HepG2 (cell line): ENCODE measurements at regions not wholly inside any gene's neighbourhood (a gene's known extent, or its start where the extent isn't known, plus 50 kb on each side); places are given as distances from the start of the nearest gene placed in this dataset.

Experiments used
- ATAC-seq: fragments of 200-7000 bp; cut with Tn5 transposase; 3 replicates; pipeline ENCODE4 v1.9.1; 2020; ENCODE audit warnings: mild to moderate bottlenecking, moderate library complexity
- BruUV-seq: library from RNA; stranded (reverse); fragments of 400-500 nt; replicated peaks from 2 replicates; lab custom pipeline; 2021; lab: Mats Ljungman, UMichigan
- CTCF ChIA-PET: fragments of 300-600 bp; formaldehyde crosslinking; extraction: SDS; loops from one replicate; lab custom pipeline; 2021; ENCODE audit warnings: low total read pairs, inconsistent platforms, low intra/inter-chr PET ratio; lab: Yijun Ruan, JAX
- POLR2A ChIA-PET: fragments of 350-600 bp; sonication (Branson Sonifier 250); formaldehyde crosslinking; loops from one replicate; lab custom pipeline; 2020; ENCODE audit warnings: antibody characterized with exemption, inconsistent platforms; lab: Yijun Ruan, JAX
- DNase-seq: peaks from one replicate; pipeline ENCODE4 v3.0.0-alpha.2; 2015; ENCODE audit warnings: low spot score
- FAIRE-seq: peaks from 3 replicates; lab custom pipeline; 2011; peaks lifted over from hg19 to GRCh38; lab: Jason Lieb, UNC
- H2AFZ ChIP-seq: one replicate; pipeline ENCODE4 v1.6.1; 2011; ENCODE audit warnings: low read length, inconsistent platforms
- H3K27ac ChIP-seq: fragments of 300-600 bp; 3 replicates; pipeline ENCODE4 v1.8.0; 2011; ENCODE audit warnings: mixed run types, mild to moderate bottlenecking, mixed read lengths, low read length, inconsistent platforms; ENCODE audit not compliant: insufficient read depth; ENCODE audit errors: extremely low read length
- H3K27me3 ChIP-seq, 2 experiments: fragments of 200-600 bp in 1 of 2; 2 replicates in 1 of 2; 3 replicates in 1 of 2; pipeline versions ENCODE4 v1.6.0 to v1.8.0; 2011; ENCODE audit warnings: low read length in 2 of 2, mild to moderate bottlenecking in 2 of 2, moderate library complexity in 2 of 2, inconsistent platforms in 1 of 2; ENCODE audit not compliant: insufficient read depth in 2 of 2, control insufficient read depth in 1 of 2
- H3K36me3 ChIP-seq, 2 experiments: fragments of 200-600 bp in 1 of 2; replicated peaks in 1 of 2; 2 replicates in 1 of 2; 3 replicates in 1 of 2; pipeline versions ENCODE4 v1.5.1 to v1.8.0; 2011; ENCODE audit warnings: low read length in 2 of 2, inconsistent platforms in 1 of 2; ENCODE audit not compliant: insufficient read depth in 2 of 2, control insufficient read depth in 1 of 2
- H3K4me1 ChIP-seq: 2 replicates; pipeline ENCODE4 v1.5.1; 2012; ENCODE audit warnings: low read length, inconsistent platforms; ENCODE audit not compliant: insufficient read depth
- H3K4me2 ChIP-seq: 2 replicates; pipeline ENCODE4 v1.6.0; 2011; ENCODE audit warnings: low read depth, low read length, inconsistent platforms
- H3K4me3 ChIP-seq, 3 experiments: fragments of 200-600 bp in 1 of 3; sonication (generic), shearing (Covaris generic) in 1 of 3; replicated peaks in 1 of 3; 2 replicates each; pipeline ENCODE4 v1.5.1; 2011 to 2016; ENCODE audit warnings: low read length in 3 of 3, inconsistent platforms in 2 of 3, low read depth in 2 of 3, mild to moderate bottlenecking in 2 of 3, control low read depth in 1 of 3, mixed read lengths in 1 of 3; ENCODE audit not compliant: insufficient read depth in 1 of 3
- H3K79me2 ChIP-seq: one replicate; pipeline ENCODE4 v1.6.1; 2011; ENCODE audit warnings: low read length, inconsistent platforms; ENCODE audit not compliant: insufficient read depth
- H3K9ac ChIP-seq: 2 replicates; pipeline ENCODE4 v1.6.0; 2011; ENCODE audit warnings: mild to moderate bottlenecking, low read depth, low read length, inconsistent platforms; ENCODE audit not compliant: insufficient read depth
- H3K9me3 ChIP-seq: 2 replicates; pipeline ENCODE4 v1.5.1; 2012; ENCODE audit warnings: mild to moderate bottlenecking, low read length
- H4K20me1 ChIP-seq: 2 replicates; pipeline ENCODE4 v1.6.0; 2011; ENCODE audit warnings: inconsistent platforms, mild to moderate bottlenecking, low read length, moderate library complexity; ENCODE audit not compliant: insufficient read depth
- CAMTA2 ChIP-seq: sonication (generic); formaldehyde crosslinking; IDR thresholded peaks from 2 replicates; pipeline ENCODE4 v1.4.0; 2020; ENCODE audit warnings: mild to moderate bottlenecking, missing genetic modification reagents, borderline replicate concordance
- ELF1 ChIP-seq: sonication (generic); formaldehyde crosslinking; IDR thresholded peaks from 2 replicates; pipeline ENCODE4 v1.4.0; 2020; ENCODE audit warnings: missing genetic modification reagents
- HOXA3 ChIP-seq: sonication (generic); formaldehyde crosslinking; IDR thresholded peaks from 2 replicates; pipeline ENCODE4 v1.5.0; 2020; ENCODE audit warnings: missing genetic modification reagents
- RBM22 ChIP-seq: fragments of 200-400 bp; formaldehyde crosslinking; optimal IDR thresholded peaks from 2 replicates; pipeline ENCODE3; 2017; ENCODE audit warnings: mild to moderate bottlenecking, low read length, moderate library complexity
- TMF1 ChIP-seq: sonication (generic); formaldehyde crosslinking; IDR thresholded peaks from 2 replicates; pipeline ENCODE4 v1.8.1; 2022; ENCODE audit warnings: low read depth, missing genetic modification reagents
- TSC22D2 ChIP-seq: sonication (generic); formaldehyde crosslinking; IDR thresholded peaks from 2 replicates; pipeline ENCODE4 v1.5.1; 2020; ENCODE audit warnings: missing genetic modification reagents, mild to moderate bottlenecking, borderline replicate concordance
- ZMYM4 ChIP-seq: sonication (generic); formaldehyde crosslinking; IDR thresholded peaks from 2 replicates; pipeline ENCODE4 v1.8.1; 2023; ENCODE audit warnings: mild to moderate bottlenecking, missing genetic modification reagents
- ZNF160 ChIP-seq: sonication (generic); formaldehyde crosslinking; IDR thresholded peaks from 2 replicates; pipeline ENCODE4 v1.8.0; 2022; ENCODE audit warnings: mild to moderate bottlenecking, inconsistent platforms, missing genetic modification reagents
- ZNF331 ChIP-seq: sonication (generic); formaldehyde crosslinking; IDR thresholded peaks from 2 replicates; pipeline ENCODE4 v1.4.0; 2020; ENCODE audit warnings: missing genetic modification reagents
- ZNF367 ChIP-seq: sonication (generic); formaldehyde crosslinking; IDR thresholded peaks from 2 replicates; pipeline ENCODE4 v1.4.0; 2020; ENCODE audit warnings: missing genetic modification reagents, borderline replicate concordance
- ZNF557 ChIP-seq: sonication (generic); formaldehyde crosslinking; IDR thresholded peaks from 2 replicates; pipeline ENCODE4 v1.4.0; 2020; ENCODE audit warnings: missing genetic modification reagents
- ZNF564 ChIP-seq: sonication (generic); formaldehyde crosslinking; IDR thresholded peaks from 2 replicates; pipeline ENCODE4 v1.8.1; 2023; ENCODE audit warnings: mild to moderate bottlenecking, missing genetic modification reagents
- ZNF629 ChIP-seq: sonication (generic); formaldehyde crosslinking; conservative IDR thresholded peaks from 2 replicates; pipeline ENCODE4 v1.5.0; 2020; ENCODE audit warnings: missing genetic modification reagents
- WGBS: methylation state at CpG from one replicate; pipeline ENCODE4 v1.1.6; 2017; ENCODE audit warnings: low lambda C conversion rate; 5-methylcytosine and 5-hydroxymethylcytosine counted together
- in situ Hi-C: cut with HindIII; loops from 2 replicates; pipeline ENCODE4 v1.10.0; 2017; ENCODE audit warnings: low pct_unique_long_range_greater_than_20kb; ENCODE audit not compliant: extremely low pct_ligation_motif_present
- intact Hi-C: fragments of 100-400 bp; cut with micrococcal nuclease; formaldehyde crosslinking; loops from one replicate; pipeline ENCODE4 v1.10.0; 2022; ENCODE audit not compliant: unreplicated experiment
- TF ChIP-seq, protein P1 (sequence below): sonication (generic); formaldehyde crosslinking; IDR thresholded peaks from 2 replicates; pipeline ENCODE4 v1.4.0; 2020; ENCODE audit warnings: missing genetic modification reagents
- TF ChIP-seq, protein P2 (sequence below): sonication (generic); formaldehyde crosslinking; IDR thresholded peaks from 2 replicates; pipeline ENCODE4 v1.8.0; 2022; ENCODE audit warnings: mild to moderate bottlenecking, missing genetic modification reagents
- TF ChIP-seq, protein P3 (sequence below): sonication (generic); formaldehyde crosslinking; IDR thresholded peaks from 2 replicates; pipeline ENCODE4 v1.4.0; 2020; ENCODE audit warnings: missing genetic modification reagents

DNA sequence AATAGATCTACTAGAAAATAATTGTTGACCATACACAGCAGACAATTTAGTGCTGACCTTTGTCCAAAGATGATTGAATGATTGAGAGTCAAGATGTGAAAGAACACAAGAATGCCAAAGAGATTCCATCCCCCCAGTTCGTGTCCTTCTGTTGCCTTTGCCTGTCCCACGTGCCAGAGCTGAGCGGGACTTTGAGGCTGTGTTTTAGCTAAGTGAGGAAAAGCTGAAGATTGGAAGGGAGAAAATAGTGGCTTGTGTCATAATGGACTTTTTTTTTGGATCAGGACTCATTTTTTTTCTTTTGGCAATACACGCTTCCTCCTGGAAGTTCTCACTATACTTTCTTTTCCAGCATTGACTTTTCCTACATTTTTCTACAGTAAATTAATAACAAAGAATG, 206.6 kb upstream of the MDFIC2 start:
- Histone ChIP-seq H2AFZ (no peak overlapping the region), H4K20me1 (no peaks in the 10 kb centered on the region), H3K4me2 (no peak overlapping the region), H3K36me3 (no peaks in the 10 kb centered on the region), H3K9me3 (no peaks in the 10 kb centered on the region), H3K4me1 (no peaks in the 10 kb centered on the region), H3K27me3 (no peaks in the 10 kb centered on the region; a peak in 1 of 5 replicates), H3K79me2 (no peaks in the 10 kb centered on the region), H3K4me3 (no peak overlapping the region), H3K9ac (no peak overlapping the region), H3K27ac (no peak overlapping the region)
- FAIRE-seq: no peak
- DNase-seq: no peak
- ChIA-PET POLR2A (no interaction called here), CTCF (no interaction called here)
- intact Hi-C loops (no loop called here), in situ Hi-C loops (no loop called here)
- WGBS: 17% methylated on average over 4 of the region's 4 CpGs
- TF ChIP-seq, protein P1, sequence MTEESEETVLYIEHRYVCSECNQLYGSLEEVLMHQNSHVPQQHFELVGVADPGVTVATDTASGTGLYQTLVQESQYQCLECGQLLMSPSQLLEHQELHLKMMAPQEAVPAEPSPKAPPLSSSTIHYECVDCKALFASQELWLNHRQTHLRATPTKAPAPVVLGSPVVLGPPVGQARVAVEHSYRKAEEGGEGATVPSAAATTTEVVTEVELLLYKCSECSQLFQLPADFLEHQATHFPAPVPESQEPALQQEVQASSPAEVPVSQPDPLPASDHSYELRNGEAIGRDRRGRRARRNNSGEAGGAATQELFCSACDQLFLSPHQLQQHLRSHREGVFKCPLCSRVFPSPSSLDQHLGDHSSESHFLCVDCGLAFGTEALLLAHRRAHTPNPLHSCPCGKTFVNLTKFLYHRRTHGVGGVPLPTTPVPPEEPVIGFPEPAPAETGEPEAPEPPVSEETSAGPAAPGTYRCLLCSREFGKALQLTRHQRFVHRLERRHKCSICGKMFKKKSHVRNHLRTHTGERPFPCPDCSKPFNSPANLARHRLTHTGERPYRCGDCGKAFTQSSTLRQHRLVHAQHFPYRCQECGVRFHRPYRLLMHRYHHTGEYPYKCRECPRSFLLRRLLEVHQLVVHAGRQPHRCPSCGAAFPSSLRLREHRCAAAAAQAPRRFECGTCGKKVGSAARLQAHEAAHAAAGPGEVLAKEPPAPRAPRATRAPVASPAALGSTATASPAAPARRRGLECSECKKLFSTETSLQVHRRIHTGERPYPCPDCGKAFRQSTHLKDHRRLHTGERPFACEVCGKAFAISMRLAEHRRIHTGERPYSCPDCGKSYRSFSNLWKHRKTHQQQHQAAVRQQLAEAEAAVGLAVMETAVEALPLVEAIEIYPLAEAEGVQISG: no peak
- TF ChIP-seq ZNF367 (no peak), TSC22D2 (CRISPR knock-in tag) (no peak), HOXA3 (CRISPR knock-in tag) (no peak), RBM22 (no peak), ZNF160 (no peak), ELF1 (CRISPR knock-in tag) (no peak), ZNF557 (CRISPR knock-in tag) (no peak), ZMYM4 (CRISPR knock-in tag) (no peak), ZNF564 (CRISPR knock-in tag) (no peak), ZNF629 (CRISPR knock-in tag) (no peak), ZNF331 (CRISPR knock-in tag) (no peak), CAMTA2 (no peak), TMF1 (no peak)
- TF ChIP-seq, protein P2, sequence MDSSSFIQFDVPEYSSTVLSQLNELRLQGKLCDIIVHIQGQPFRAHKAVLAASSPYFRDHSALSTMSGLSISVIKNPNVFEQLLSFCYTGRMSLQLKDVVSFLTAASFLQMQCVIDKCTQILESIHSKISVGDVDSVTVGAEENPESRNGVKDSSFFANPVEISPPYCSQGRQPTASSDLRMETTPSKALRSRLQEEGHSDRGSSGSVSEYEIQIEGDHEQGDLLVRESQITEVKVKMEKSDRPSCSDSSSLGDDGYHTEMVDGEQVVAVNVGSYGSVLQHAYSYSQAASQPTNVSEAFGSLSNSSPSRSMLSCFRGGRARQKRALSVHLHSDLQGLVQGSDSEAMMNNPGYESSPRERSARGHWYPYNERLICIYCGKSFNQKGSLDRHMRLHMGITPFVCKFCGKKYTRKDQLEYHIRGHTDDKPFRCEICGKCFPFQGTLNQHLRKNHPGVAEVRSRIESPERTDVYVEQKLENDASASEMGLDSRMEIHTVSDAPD (CRISPR knock-in tag): no peak
- TF ChIP-seq, protein P3, sequence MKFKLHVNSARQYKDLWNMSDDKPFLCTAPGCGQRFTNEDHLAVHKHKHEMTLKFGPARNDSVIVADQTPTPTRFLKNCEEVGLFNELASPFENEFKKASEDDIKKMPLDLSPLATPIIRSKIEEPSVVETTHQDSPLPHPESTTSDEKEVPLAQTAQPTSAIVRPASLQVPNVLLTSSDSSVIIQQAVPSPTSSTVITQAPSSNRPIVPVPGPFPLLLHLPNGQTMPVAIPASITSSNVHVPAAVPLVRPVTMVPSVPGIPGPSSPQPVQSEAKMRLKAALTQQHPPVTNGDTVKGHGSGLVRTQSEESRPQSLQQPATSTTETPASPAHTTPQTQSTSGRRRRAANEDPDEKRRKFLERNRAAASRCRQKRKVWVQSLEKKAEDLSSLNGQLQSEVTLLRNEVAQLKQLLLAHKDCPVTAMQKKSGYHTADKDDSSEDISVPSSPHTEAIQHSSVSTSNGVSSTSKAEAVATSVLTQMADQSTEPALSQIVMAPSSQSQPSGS (CRISPR knock-in tag): no peak
- no TSS peak for BruUV-seq
- no peak for ATAC-seq
